ENCODE measurements at regions not wholly inside any gene's neighbourhood (a gene's known extent, or its start where the extent isn't known, plus 50 kb on each side); places are given as distances from the start of the nearest gene placed in this dataset.

DNA sequence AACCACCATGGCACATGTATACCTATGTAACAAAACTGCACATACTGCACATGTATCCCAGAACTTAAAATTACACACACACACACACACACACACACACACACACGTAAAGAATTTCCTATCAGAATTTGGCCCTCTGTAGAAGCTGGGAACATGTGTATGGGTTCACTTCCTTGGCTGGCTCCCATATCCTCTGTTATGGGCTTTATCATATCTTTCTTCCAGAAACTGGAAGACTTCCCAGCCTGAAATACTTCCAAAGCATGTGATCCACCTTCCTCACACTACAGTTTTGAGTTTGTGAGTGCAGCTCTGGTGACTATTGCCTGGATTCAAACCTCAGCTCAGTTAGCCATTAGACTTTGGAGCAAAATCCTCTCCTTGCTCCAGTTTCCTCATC lies 78.6 kb upstream of the GDNF start:
- TF ChIP-seq EZH2 (IDR thresholded peaks at IDR 0.05; ENCODE audit: insufficient read depth, poor library complexity, severe bottlenecking) (no peak), EZH2phosphoT487 (IDR thresholded peaks at IDR 0.05; ENCODE audit: insufficient read depth, low read depth) (no peak)

All from GM23248 (cell line).